LHCN-M2 (cell line): ENCODE measurements at regions not wholly inside any gene's neighbourhood (a gene's known extent, or its start where the extent isn't known, plus 50 kb on each side); places are given as distances from the start of the nearest gene placed in this dataset.

ENCODE experiments used
- DNase-seq: peaks from one replicate; pipeline ENCODE4 v3.0.0-alpha.2; 2012; ENCODE audit warnings: low read depth

DNA sequence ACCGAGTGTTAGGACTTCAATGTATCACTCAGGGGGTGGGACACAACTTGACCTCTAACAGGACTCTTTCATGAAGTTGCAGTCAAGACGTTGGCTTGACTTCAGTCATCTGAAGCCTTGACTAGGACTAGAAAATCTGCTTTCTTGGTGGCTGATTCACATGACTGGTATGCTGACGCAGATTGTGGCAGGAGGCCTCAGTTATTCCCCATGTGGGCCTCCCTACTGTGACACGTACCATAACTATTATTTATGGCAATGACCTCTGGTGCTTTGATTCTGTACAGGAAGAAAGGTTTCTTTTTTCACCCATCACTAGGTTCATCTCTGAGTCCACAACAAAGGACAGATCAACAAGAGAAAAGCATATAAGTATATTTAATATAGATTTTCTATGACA, 270.4 kb downstream of the NEDD1 start:
- DNase-seq, result no peak

DNA sequence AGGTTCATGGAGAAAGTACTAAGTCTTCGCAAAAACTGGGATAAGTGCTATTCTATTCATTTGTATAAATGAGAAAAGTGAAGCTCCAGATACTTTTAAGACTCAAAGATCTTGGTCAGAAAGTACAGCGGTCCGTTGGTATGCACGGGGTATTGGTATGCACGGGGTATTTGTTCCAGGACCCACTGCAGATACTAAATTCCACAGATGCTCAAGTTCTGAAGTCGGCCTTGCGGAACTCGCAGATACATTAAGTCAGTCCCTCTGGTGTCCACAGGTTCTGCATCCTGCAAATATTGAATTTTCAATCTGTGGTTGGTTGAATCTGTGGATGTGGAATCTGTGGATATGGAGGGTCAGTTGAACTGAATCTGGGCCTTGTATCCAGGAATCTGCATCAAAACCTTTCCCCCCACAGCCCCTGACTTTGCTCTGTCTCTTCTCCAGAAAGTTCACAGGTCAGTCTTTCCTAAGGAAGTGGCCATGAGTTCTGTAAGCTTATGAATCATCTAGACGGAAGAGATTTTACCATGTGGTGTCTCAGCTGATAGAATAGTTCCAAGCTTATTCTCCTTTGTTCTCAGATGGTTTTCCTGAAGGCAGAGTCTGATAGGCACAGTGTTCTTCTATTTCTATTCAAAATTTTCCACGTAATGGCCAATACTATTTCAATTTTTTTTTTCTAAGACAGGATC, 274.7 kb downstream of the NEDD1 start:
- no peak for DNase-seq

DNA sequence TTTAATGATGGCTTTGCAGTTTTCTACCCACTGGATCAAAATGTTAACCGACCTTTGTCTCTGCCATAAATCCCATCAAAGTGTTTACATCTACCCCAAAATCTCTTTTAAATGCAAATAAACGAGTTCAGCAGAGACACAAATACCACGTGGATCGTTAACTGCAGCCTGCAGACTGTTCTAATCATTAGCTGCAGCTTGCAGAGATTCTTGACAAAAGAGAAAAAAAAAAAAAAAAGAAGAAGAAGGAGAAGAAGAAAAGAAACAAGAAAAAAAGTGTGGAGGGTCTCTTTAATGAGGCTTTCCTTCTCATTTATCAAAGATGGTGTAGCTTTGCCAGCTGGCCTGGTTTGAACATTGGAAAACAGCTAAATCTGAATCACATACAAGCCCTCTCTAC, 275.7 kb downstream of the NEDD1 start:
- no peak for DNase-seq

DNA sequence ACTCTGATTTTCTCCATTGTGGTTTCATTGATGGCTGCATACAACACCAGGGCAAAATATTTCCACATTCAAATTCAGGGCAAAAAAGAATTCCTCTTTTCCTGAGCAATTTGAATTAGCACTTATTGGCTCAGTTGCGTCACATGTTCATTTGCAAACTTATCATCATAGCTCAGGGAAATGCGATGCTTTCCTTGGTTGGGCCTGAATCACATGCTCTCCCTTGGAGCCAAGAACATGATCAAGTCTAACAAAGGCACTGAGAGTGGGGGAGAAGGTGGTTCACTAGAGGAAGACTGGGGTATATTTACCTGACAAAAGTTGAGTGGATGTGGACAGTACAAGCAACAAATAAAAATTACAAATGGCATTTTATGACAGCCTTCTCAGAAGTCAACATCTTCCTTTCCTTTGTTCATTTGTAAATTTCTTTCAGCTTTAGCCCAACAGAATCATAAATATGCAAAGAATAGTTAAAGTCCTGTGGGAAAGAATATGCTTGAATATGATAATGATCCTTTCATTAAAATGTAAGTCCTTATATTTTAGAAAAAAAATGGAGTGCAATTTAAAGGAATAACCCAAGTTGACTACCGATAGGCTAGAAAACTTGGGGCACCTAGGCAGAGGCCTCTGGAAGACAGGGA, 277.2 kb downstream of the NEDD1 start:
- DNase-seq, result no peak

DNA sequence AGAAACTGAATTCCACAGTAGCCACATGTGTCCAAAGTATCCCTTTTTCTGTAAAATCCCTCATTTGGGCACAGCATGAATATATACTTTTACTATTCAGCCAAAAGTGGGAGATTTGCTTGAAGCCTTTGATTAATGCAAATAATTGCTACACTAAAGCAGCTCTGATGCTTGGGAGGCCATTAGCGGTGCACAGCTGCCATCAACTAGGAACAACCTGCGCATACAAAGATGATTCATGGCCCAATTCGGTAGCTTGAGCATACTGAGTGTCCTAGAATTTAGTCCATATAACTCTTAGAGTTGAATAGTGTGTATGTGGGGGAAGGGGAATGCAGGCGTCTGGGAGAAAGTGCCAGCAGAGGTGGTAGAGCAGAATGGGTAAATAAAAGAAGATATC, 277.0 kb upstream of the RMST start:
- no peak for DNase-seq

DNA sequence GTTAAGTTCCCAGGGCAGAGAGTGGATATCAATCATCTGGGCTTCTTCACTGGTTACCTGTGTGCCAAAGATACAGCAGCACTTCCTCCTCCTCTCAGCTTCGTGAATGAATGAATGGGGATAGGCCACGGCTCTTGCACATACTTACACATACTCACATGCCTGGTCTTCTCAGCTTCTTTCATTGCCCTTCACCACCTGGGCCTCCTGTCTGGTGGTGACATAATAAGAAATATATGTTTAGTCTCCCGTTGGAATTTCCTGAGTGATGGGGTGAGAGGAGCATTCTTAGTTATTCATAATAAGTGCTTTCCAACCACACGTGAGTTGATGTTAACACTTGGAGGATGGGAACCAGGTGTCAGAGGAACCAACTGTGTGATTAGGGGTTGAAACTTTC, 268.1 kb upstream of the RMST start:
- DNase-seq, result no peak

DNA sequence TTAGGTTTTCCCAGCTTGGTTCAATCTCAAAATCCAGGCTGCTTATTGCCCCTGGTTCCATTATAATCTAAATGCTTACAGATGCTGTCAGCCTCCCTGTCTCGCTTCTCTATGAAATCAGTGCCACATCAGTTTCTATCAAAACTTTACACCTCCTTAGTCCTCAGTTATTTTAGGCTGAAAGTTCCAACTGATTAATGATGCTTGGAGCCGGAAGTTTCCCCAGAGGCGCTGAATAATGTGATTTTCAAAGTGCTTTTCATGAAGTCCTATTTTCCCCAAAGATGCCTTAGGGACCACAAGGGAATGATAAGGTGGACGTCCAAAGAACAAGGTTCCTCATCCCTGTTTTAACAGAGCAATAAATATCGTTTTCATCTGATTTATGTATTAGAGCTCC, 262.4 kb upstream of the RMST start:
- DNase-seq, result no peak

DNA sequence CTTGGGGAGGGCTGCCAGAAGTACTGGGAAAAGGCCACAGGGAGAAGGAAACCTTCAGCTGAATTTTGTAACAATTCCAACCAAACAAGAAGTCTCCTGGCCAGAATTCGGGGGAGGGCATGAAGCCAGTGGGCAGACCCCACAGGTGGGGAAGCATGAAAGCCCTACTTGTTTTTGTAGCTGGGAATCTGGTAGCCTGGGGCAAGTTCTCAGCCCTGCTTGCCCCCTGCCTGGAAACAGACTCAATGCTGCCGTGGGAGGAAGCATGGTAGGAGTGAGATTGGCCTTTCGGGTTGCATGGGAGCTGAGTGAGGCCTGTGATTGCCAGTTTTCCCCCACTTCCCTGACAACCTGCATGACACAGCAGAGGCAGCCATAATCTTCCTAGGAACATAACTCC, 259.2 kb upstream of the RMST start:
- DNase-seq, result no peak

DNA sequence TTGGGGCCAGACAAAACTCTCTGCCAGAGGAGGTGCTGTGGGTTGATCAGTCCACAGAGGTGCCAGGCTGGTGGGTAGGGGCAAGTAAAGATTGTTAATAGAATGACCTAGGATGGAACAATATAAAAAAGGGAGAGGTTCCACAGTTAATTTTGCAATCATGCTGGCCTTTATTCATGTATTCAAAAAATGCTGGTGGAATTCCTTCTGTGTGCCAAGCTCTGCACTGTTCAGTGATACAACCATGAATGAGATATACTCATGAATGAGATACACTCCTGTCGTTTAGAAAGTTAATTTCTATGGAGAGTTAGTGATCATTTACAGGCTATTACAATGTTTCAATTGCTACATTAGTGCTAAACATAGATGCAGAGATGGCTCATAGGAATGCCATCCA, 252.6 kb upstream of the RMST start:
- no peak for DNase-seq

DNA sequence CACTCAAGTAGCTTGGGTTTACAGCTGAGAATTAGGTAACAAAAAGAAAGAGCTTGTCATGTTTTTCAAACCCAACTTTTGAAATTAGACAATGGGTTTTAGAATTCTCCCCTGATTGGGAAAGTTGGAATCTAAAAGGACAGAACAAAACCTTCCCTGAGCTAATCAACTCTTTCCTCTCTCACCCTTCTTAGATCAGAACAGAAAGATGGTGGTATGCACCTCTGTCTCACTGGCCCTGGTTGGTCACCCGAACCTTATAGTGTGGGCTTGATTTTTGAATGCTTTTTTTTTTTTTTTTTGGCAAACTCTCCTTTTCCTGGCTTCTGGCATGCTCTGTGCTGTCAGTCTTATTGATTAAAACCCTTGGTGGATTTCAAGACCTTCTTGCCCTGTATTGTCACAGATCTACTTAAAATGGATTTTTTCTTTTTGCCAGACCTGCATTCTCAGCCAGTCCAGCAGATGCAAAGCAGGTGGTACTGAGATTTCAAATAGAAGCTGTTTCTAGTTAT, 251.1 kb upstream of the RMST start:
- no peak for DNase-seq

DNA sequence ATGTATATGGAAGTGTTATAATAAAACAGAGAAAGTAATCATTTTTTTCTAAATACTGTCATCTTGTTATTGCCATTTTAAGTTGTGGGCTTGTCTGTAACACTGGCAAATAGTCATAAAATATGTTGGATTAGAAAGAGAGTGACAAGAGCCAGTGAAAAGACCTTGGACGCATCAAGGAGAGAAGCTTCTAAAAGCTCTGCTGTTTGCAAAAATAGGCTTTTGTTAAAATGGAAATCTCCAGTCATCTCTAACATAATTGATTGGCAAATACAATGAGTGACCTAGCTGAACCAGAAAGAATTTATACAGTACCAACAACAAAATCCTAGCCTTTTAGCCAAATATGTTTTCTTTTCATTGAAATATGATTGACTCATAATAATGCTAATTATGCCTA, 245.8 kb upstream of the RMST start:
- DNase-seq, result no peak

DNA sequence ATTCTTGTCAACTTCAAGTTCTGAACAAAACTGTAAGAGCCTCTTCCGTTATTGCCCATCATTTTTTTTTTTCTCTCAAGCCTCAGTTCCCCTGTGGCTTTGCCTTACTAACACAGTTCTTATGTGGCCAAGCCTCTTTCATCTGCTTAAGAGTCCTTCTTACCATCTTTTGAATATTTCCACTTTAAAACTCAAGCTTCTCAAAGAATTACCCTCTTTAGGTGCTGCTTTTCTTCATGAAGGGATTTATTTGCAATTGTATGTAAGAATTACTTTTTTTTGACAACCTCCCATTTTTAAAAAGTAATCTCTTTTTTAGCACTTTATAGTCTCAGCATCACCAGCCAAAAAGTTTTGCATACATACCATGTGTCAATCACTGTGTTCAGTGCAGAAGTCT, 240.2 kb upstream of the RMST start:
- DNase-seq, result no peak

DNA sequence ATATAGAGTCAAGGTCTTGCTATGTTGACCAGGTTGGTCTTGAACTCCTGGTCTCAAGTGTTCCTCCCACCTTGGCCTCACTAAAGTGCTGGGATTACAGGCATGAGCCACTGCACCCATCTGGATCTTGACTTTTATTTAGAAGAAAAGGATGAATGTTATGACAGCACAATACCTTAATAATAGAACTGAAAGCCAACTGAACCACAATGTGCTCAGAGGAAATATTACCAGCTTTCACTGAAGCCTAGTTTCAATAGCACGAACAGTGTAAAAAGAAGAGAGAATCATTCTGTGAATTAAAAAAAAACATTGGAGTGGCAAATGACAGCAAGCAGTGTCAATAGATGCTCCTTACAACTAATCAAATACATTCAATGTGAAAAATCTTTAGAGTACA, 239.2 kb upstream of the RMST start:
- DNase-seq, result no peak

DNA sequence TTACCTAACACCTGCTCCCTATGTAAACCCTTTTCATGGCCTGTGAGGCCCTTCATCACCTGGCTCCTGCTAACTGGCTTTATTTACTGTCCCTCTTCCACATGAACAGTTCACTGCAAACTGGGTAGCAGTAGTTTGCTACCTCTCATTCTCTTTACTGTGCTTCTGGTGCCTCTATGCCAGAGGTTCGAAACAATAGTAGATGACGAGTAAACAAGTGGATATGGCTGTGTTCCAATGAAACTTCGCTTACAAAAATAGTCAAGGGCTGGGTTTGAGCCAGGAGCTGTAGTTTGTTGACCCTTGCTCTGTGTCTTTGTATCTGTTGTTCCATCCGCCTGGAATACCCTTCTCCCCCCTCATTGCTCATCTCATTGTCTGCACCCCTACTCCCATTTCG, 233.6 kb upstream of the RMST start:
- no peak for DNase-seq

DNA sequence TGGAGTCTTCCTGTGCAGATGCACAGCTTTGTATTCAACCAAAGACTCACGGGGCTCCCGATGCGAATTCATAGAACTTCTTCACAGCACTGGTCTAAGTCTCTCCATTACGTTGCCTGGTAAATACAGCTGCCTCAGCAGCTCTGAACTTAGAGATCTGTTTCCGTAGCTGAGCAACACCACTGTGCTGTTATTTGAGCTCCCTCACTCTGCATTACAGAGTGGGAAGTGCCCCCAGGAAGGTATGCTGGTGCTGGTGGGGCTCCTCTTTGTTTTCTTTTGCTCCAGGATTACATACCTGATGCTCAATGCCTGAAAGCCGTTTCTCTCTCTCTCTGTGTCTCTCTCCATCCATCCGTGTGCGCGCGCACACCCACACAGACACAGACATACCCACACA, 227.5 kb upstream of the RMST start:
- DNase-seq, result no peak

DNA sequence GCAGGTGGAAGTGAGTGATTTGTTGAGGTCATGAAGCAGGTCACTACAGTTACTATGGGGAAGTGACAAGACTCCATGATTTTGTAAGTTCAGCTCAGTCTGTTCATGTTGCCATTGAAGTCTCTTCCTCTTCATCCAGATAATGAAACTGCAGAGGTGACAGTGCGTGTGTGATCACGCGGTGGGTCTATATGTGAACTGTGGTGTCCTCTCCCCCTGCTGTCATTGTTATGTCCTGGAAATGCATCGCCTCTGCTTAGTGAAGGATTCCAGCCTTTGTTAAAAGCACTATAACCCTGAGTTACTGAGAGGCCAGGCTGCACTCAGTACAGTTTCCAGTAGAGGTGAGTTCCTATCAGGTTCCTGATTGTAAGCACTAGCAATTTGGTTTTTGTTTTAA, 216.2 kb upstream of the RMST start:
- DNase-seq, result no peak

DNA sequence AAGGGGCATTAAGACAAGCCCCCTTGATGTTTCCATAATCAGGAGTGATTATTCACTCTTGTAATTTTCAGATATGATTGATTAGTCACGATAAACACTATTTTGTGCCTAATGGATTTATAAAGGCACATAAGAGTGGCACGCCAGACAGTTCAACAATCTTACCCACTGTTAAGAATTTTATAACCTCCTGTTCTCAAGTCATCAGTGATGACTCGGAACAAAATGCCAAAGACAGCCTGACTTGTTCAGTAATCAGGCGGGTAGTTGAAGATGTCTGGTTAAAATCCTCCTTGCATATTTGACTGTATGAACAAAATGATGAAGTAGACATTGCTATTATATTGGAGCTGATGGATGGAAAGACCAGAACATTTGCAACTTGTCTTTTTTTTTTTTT, 212.1 kb upstream of the RMST start:
- DNase-seq, result no peak

DNA sequence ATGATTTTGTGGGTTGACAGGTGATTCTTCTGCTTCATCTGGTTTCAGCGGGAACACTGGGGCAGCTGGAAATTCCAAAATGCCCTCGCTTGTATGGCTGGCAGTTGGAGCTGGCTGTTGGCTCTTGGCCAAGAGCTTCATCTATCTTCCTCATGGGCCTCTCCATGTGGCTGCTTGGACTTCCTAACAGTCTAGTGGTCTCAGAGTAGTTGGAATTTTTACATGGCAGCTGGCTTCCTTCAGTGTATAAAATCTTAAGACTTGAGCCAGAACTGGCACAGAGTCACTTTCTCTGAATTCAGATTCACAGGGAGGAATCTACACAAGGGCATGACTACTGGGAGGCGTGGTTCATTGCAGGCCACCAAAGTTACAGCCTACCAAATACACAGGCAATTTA, 204.9 kb upstream of the RMST start:
- DNase-seq, result no peak

DNA sequence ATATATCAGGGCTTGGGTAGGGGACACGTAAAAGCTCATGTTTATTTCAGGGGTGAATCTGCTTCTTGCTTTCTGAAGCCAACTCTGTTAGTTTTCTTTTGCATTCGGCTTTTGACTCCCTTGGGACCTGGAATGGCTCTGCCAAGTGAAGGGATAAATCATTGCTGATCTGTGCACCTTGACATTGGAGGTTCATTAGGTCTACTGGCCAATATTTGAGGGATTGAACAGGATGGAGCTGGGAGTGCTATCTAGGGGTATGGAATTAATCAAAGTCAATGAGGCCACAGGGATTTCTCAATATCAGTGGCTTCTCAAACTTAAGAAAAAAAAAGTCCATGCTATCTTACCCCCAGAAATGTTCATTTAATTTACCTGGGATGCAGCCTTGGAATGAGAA, 203.5 kb upstream of the RMST start:
- no peak for DNase-seq

DNA sequence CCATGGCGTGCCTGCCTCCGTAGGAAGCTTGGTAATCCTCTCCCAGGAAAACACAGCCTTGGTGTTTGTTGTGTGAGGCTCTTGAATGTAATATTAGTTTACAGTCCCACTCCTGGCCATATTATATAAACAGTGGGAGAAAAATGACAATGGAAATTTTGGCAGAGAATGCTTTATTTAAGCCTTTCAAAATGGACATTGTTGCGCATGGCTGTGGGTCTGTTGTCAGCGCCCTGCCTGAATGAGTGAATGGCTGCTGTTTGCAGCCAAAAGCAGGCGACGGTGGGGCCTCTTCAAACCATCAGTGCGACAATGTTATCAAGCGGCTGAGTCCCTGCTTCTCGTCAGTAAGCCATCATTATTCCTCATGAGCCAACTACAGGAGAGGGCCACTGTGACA, 201.8 kb upstream of the RMST start:
- DNase-seq, result no peak

DNA sequence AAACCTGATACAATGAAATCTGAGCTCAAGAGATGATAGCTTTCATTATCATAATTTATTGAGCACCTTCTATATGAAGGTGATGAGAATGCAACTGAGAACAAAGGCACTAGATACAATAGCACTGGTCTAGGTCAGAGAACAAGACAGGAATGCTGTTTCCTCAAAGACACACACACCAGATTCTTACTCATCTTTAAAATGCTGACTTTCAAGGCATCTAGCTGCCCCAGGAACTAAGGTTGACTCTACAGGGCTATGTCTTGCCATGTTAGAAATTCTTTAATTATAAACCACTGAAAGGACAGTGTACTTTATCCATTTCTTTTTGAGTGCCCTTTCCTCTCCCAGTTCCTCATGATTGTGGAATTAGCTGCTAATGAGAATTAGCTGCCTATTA, 195.4 kb upstream of the RMST start:
- no peak for DNase-seq

DNA sequence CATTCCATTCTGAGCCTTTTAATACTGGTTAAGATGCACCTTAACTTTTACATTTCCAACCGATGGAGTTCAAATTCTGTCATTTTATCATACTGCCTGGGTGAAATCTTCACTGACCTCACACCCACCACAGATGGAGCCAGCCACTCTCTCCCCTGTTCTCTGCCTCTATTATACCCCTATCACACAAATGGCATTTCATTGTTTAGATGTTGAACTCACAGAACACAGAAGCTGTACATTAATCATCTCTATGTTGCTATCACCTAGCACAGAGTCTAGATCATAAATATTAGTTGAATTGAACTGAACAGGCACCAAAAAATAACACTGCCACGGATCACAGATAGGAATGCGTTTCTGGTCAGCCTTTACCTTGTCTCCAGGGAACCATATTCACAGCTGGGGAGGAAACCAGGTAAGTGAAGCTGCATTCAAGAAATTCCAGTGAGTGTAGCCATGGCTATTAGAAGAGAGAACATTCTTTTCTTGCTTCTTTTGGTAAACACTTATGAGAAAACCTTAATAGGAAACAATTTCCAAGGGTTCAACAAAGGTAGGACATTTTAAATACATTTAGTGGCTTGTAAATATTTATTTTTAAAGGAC, 194.9 kb upstream of the RMST start:
- DNase-seq, result no peak

DNA sequence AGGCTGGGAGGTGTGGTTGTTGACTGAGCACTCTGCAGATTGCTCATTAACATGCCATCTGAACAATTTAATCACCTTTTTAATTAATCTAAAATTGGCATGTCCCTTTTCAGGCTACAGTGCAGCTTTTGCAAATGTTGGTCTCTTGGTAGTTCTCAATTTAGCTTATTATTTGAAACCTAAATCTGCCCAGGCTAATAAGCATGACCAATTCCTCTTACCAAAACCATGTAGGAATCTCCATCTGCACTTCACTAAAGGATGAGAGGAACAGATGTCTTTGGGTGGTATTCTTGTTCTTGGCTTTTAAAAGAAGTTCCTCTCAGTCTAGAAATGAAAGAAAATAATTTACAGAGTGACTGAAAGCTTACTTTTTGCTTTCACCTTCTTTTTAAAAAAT, 190.1 kb upstream of the RMST start:
- no peak for DNase-seq
